Omental fat pad (tissue), 3 donors: ENCODE measurements at regions not wholly inside any gene's neighbourhood (a gene's known extent, or its start where the extent isn't known, plus 50 kb on each side); places are given as distances from the start of the nearest gene placed in this dataset.

ENCODE experiments used
- ATAC-seq: fragments of 150-250 bp; one replicate; pipeline ENCODE4 v1.9.1; 2016; ENCODE audit warnings: mild to moderate bottlenecking, moderate library complexity; ENCODE audit not compliant: low FRiP score
- DNase-seq: peaks from one replicate; pipeline ENCODE4 v3.0.0-alpha.2; 2019; ENCODE audit warnings: low spot score
- CTCF ChIP-seq, 3 donors: fragments of 450-650 bp; IDR thresholded peaks; one replicate each; pipeline ENCODE4 v1.5.1; 2016 to 2017; ENCODE audit warnings: antibody characterized with exemption in 3 of 3, mild to moderate bottlenecking in 3 of 3, moderate library complexity in 2 of 3

DNA sequence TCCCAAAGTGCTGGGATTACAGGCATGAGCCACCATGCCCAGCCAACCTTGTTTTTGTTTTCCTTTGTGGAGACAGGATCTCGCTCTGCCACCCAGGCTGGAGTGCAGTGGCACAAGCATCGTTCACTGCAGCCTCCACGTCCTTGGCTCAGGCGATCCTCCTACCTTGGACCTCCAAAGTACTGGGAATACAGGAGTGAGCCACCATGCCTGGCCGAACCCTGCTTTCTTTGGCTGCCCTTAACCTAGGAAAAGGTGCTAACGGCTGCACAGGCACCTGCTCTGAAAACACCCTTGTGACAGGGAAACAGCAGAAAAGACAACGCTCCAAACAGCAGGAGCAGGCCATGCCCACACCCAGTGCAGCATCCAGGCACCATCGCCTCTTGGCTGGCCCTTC is 71.9 kb downstream of the OAT start:
- DNase-seq (no peak), ATAC-seq (no peak)
- no peak for TF ChIP-seq CTCF (IDR thresholded peaks at IDR 0.05)

GRCh38 chr10:124345521-124345920 is 73.2 kb downstream of the OAT start:
- ATAC-seq (no peak), DNase-seq (no peak)
- no peak for TF ChIP-seq CTCF (IDR thresholded peaks at IDR 0.05)

- no peak for TF ChIP-seq CTCF (IDR thresholded peaks at IDR 0.05)
- ATAC-seq, result no peak
- no peak for DNase-seq
Measured at GRCh38 chr10:124344931-124345330, 73.8 kb downstream of the OAT start.

DNA sequence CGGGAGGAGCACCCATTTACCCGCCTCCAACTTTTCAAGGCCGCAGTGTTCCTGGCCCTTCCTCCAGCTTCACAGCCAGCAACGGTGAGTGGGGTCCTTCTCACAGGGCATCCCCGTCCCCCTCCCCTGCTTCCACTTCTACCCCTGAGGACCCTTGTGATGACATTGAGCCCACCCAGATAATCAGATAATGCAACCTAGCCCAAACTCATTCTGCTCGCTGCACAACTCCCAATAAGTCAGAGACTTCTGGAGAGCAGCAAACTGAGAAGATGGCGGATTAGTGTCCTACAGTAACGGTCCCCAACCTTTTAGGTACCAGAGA is 74.5 kb downstream of the OAT start:
- ATAC-seq (no peak), DNase-seq (no peak)
- no peak for TF ChIP-seq CTCF (IDR thresholded peaks at IDR 0.05)

- DNase-seq, result no peak
- no peak for TF ChIP-seq CTCF (IDR thresholded peaks at IDR 0.05)
- ATAC-seq, result no peak
Measured at GRCh38 chr10:124343351-124344265, 75.1 kb downstream of the OAT start.

- no peak for TF ChIP-seq CTCF (IDR thresholded peaks at IDR 0.05)
- DNase-seq (no peak), ATAC-seq (no peak)
Measured at GRCh38 chr10:124342821-124343170, 75.9 kb downstream of the OAT start.

- no peak for TF ChIP-seq CTCF (IDR thresholded peaks at IDR 0.05)
- no peak for DNase-seq
- ATAC-seq, result no peak
Measured at GRCh38 chr10:124342136-124342820, 76.4 kb downstream of the OAT start.
